ENCODE measurements at regions not wholly inside any gene's neighbourhood (a gene's known extent, or its start where the extent isn't known, plus 50 kb on each side); places are given as distances from the start of the nearest gene placed in this dataset.
"Not testable (repeated sequence)": the region's sequence is repeated elsewhere in the genome, so short reads cannot be mapped to it uniquely, and the experiment has no call there.

DNA sequence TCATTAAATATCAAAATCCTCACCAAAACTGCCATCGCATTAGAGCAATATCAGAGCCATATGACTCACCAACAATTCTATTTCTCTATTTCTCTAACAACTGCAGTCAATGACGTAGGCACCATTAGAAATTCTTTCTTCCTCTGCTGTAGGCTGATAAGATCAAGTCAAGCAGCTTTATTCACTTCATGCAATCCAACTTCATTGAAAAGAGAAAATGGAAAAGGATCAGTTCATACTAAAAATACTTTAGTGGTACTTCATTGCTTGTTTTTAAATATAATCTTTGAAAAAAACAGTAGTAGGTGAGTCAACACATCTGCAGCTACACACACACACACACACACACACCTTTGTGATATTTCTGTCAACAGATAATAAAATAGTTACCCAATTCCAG is 345.3 kb upstream of the TENM3 start:
- H4K91ac ChIP-seq (ENCODE audit: insufficient read depth, low read depth, low read length): no peak overlapping the region
- H2AK9ac ChIP-seq (replicated peaks; ENCODE audit: low read depth, low read length, poor library complexity): no peak overlapping the region
- no peak overlapping the region for H4K5ac ChIP-seq (ENCODE audit: low read depth, low read length)
- H3K14ac ChIP-seq (replicated peaks; ENCODE audit: low read depth, low read length): no peak overlapping the region
- BruUV-seq (replicated peaks): no TSS peak
- H2AFZ ChIP-seq (replicated peaks; ENCODE audit: low read length, poor library complexity): no peak overlapping the region
- no peak overlapping the region for H3K4me3 ChIP-seq (ENCODE audit: insufficient read depth, low read depth, low read length)
- no peak overlapping the region for H3K27ac ChIP-seq (ENCODE audit: insufficient read depth, low read length)
- in situ Hi-C loops (cut with MboI; ENCODE audit: low sequenced_read_pairs) (no loop called here), intact Hi-C loops (cut with micrococcal nuclease) (no loop called here), dilution Hi-C loops (cut with HindIII; ENCODE audit: low sequenced_read_pairs, unreplicated experiment) (no loop called here)
- no peak overlapping the region for H4K8ac ChIP-seq (ENCODE audit: low read depth in 2 of 2, low read length in 2 of 2)
- ATAC-seq (ENCODE audit: low read depth): peak; percentile 80
- ChIA-PET CTCF (interaction anchor here (0.6 kb wide), 1 partner anchor 695 kb away, joined by 3 read pairs; no protein-coding TSS in a partner anchor), POLR2A (ENCODE audit: unreplicated experiment) (interaction anchor here (0.7 kb wide), 1 partner anchor 88 kb away, joined by 4 read pairs; no protein-coding TSS in a partner anchor)
- TF ChIP-seq CHD1 (IDR thresholded peaks at IDR 0.05; ENCODE audit: low read depth, low read length) (no peak), FOS (IDR thresholded peaks at IDR 0.05; ENCODE audit: low read depth, low read length) (peak; percentile 59)
- H3K9ac ChIP-seq (ENCODE audit: low read depth, low read length): no peak overlapping the region
- H3K18ac ChIP-seq (ENCODE audit: low read depth, low read length): no peak overlapping the region
- no peaks in the 10 kb centered on the region for H3K27me3 ChIP-seq (ENCODE audit: control insufficient read depth, insufficient read depth, low read length)
- no peak overlapping the region for H3K4ac ChIP-seq (ENCODE audit: low read depth, low read length)
- no peaks in the 10 kb centered on the region for H3K9me3 ChIP-seq (ENCODE audit: control insufficient read depth, insufficient read depth, low read length)
- no peak overlapping the region for H2AK5ac ChIP-seq (ENCODE audit: low read depth, low read length)
- WGBS, 2 experiments (ENCODE audit: extremely low coverage in 2 of 2, insufficient read length in 1 of 2): no CpG with 5 or more reads among the region's 2 CpGs
- H2BK20ac ChIP-seq (ENCODE audit: low read depth, low read length): no peak overlapping the region
- H3K79me1 ChIP-seq (ENCODE audit: low read depth in 1 of 2, low read length in 2 of 2): no peaks in the 10 kb centered on the region
- no peak overlapping the region for H2BK120ac ChIP-seq (ENCODE audit: low read depth, low read length)
- H2BK5ac ChIP-seq (ENCODE audit: low read depth, low read length, poor library complexity, severe bottlenecking): no peak overlapping the region
- DNase-seq: peak; percentile 91
- no peaks in the 10 kb centered on the region for H4K20me1 ChIP-seq (ENCODE audit: insufficient read depth, low read length)
- H3K4me2 ChIP-seq (ENCODE audit: low read depth, low read length): no peak overlapping the region
- H3K56ac ChIP-seq (ENCODE audit: extremely low read depth, insufficient read depth, low read length): no peak overlapping the region
- H3K4me1 ChIP-seq (ENCODE audit: control insufficient read depth, insufficient read depth, low read length): no peaks in the 10 kb centered on the region
- H3K23ac ChIP-seq (ENCODE audit: low read depth, low read length): no peak overlapping the region
- H3K36me3 ChIP-seq (ENCODE audit: control insufficient read depth, insufficient read depth, low read length): no peaks in the 10 kb centered on the region
- H2BK15ac ChIP-seq (ENCODE audit: low read depth, low read length): no peak overlapping the region
- no peaks in the 10 kb centered on the region for H3K9me1 ChIP-seq (ENCODE audit: insufficient read depth, low read length)

DNA sequence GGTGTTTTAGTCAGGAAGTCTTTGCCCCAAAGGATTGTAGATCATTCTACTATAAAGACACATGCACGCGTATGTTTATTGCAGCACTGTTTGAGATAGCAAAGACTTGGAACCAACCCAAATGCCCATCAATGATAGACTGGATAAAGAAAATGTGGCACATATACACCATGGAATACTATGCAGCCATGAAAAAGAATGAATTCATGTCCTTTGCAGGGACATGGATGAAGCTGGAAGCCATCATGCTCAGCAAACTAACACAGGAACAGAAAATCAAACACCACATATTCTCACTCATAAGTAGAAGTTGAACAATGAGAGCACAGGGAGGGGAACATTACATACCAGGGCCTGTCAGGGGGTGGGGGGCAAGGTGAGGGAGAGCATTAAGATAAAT is 340.8 kb upstream of the TENM3 start:
- WGBS, 2 experiments (ENCODE audit: extremely low coverage in 2 of 2, insufficient read length in 1 of 2): no CpG with 5 or more reads among the region's 2 CpGs
- H3K14ac ChIP-seq (replicated peaks; ENCODE audit: low read depth, low read length); intact Hi-C loops (cut with micrococcal nuclease): not testable (repeated sequence)

More for the DNA sequence above, 340.8 kb upstream of the TENM3 start:
- H4K20me1 ChIP-seq (ENCODE audit: insufficient read depth, low read length); dilution Hi-C loops (cut with HindIII; ENCODE audit: low sequenced_read_pairs, unreplicated experiment); H3K9me1 ChIP-seq (ENCODE audit: insufficient read depth, low read length); POLR2A ChIA-PET (ENCODE audit: unreplicated experiment); H4K91ac ChIP-seq (ENCODE audit: insufficient read depth, low read depth, low read length); H3K4me2 ChIP-seq (ENCODE audit: low read depth, low read length); H2BK5ac ChIP-seq (ENCODE audit: low read depth, low read length, poor library complexity, severe bottlenecking); H2AK5ac ChIP-seq (ENCODE audit: low read depth, low read length); H3K27me3 ChIP-seq (ENCODE audit: control insufficient read depth, insufficient read depth, low read length); H3K23ac ChIP-seq (ENCODE audit: low read depth, low read length); H3K9me3 ChIP-seq (ENCODE audit: control insufficient read depth, insufficient read depth, low read length); H2BK20ac ChIP-seq (ENCODE audit: low read depth, low read length); H3K56ac ChIP-seq (ENCODE audit: extremely low read depth, insufficient read depth, low read length); H3K9ac ChIP-seq (ENCODE audit: low read depth, low read length); BruUV-seq (replicated peaks); H4K8ac ChIP-seq (ENCODE audit: low read depth in 2 of 2, low read length in 2 of 2); H3K18ac ChIP-seq (ENCODE audit: low read depth, low read length); H3K36me3 ChIP-seq (ENCODE audit: control insufficient read depth, insufficient read depth, low read length); H4K5ac ChIP-seq (ENCODE audit: low read depth, low read length); H2AFZ ChIP-seq (replicated peaks; ENCODE audit: low read length, poor library complexity); H2BK120ac ChIP-seq (ENCODE audit: low read depth, low read length); CTCF ChIA-PET; DNase-seq; H3K4me3 ChIP-seq (ENCODE audit: insufficient read depth, low read depth, low read length); H3K27ac ChIP-seq (ENCODE audit: insufficient read depth, low read length); in situ Hi-C loops (cut with MboI; ENCODE audit: low sequenced_read_pairs); ATAC-seq (ENCODE audit: low read depth); H3K4me1 ChIP-seq (ENCODE audit: control insufficient read depth, insufficient read depth, low read length); H3K4ac ChIP-seq (ENCODE audit: low read depth, low read length); H3K79me1 ChIP-seq (ENCODE audit: low read depth in 1 of 2, low read length in 2 of 2); H2BK15ac ChIP-seq (ENCODE audit: low read depth, low read length); H2AK9ac ChIP-seq (replicated peaks; ENCODE audit: low read depth, low read length, poor library complexity): not testable (repeated sequence)

Data from IMR-90 (cell line).